ENCODE measurements at regions not wholly inside any gene's neighbourhood (a gene's known extent, or its start where the extent isn't known, plus 50 kb on each side); places are given as distances from the start of the nearest gene placed in this dataset.

DNA sequence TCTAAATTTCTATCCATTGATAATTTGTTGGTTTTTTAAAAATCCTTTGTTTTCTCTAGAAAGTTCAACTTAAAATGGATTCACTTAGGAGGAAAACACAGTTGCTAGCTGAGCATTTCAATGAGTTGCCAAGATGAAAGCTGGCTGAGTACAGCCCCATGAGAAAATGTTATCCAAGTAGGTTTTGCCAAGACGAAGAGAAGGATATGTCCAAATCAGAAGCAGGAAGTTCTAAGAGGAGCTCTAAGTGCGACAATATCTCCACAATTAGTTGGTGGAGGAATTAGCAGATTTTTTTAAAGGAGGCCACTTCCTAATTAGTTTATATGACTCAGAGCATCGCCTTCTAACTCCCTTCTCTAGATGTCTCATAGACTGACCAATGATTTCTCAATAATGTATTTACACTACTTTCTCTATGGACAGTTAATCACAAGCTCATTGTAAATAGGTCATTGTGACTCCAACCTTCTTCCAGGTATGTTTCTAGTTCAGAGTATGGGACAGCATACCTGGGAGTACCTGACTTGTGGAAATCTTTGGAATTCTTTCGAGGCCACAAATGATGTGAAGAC lies 873.3 kb upstream of the SOX9 start:
- no peak for DNase-seq

DNA sequence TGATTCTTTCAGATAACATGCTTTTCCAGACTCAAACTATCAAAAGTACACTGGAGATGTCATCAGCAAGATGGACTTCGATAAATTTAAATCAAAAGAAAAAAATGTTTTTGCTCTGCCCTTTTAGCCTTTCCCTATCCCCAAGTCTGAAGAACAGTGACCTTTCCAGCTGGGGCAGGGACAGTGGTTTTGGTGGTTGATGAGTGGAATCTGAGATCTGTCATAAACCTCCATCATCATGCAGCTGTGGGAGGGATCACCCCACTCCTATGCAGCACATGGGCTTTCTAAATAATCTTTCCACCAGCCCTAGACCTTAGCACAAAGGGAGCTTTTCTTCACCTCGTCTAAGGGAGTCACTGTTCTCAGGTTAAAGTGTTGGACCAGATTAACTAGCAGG lies 869.5 kb upstream of the SOX9 start:
- DNase-seq, result no peak

DNA sequence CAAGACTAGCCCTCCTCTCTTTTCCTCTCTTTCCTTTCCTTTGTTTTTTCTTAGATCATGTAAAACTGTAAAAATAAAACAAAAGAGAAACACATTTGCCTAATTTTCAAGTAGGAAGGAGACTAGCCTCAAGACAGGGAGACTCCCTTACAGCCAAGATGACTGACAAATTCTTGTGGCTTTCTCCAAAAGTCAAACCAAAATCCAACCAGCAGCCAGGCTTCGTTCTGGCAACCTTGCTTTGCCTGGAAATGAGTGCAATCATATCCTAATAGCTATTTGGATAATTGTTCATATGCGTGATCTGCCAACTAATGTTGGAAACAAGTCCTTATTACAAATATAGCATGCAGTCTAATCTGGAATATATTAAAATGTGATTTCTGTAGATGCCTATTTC lies 868.9 kb upstream of the SOX9 start:
- DNase-seq, result no peak

DNA sequence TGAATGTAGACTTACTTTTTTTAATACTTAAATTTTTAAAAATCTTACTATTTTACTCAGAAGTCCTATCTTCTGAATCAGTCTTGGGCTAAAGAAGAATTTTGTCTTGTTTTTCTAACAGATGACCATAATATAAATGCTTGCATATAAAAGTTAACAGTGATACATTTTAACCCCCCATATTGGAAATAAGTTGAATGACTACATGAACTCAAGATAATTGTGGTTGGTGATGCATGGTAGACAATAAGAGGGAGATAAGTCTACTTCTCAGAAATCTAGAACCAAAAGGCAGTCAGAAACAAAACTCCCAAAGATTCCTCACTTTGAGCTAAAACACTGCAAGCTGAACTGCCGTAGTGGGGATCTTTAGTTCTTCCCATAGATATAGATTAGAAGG lies 868.4 kb upstream of the SOX9 start:
- no peak for DNase-seq

DNA sequence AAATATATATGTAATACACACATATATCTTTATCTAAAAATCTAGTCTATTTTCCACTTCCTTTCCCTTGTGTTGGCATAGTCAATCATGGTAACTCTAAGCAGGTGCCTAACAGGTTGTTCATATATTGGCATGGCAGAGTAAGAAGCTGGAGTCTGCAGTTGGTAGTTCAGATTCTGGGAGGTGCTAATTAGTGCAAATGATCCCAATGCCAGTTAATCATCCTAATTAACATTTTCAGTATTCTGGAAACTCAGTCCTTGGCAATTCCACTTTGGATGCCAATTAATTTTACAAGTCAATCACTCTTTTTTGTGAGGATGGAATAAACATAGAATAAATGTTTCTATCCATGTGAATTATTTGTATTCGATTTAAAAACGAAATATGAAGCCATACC lies 863.7 kb upstream of the SOX9 start:
- no peak for DNase-seq

DNA sequence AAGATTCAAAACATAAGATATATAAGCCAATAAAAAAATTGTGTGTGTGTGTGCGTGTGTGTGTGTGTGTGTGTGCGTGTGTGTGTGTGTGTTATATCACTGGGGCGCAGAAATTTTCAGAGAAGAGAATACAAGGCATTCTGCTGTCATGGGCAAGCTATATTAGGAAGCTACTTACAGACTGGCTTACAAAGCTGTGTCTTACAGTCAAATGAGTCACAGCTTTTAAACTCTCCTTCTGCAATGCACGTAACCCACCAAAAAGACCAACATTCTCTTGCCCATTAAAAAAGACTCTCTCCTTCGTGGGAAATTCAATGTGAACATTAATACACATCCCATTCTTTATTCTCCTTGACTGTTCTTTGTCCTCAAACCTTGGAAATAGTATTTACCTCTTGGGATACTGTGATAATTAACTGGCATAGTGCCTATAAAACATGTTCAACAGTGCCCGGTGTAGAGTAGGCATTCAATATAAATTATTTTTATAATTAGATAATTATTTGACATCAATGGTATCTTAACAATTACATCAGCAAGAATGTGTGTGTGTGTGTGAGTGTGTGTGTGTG lies 860.4 kb upstream of the SOX9 start:
- no peak for DNase-seq

DNA sequence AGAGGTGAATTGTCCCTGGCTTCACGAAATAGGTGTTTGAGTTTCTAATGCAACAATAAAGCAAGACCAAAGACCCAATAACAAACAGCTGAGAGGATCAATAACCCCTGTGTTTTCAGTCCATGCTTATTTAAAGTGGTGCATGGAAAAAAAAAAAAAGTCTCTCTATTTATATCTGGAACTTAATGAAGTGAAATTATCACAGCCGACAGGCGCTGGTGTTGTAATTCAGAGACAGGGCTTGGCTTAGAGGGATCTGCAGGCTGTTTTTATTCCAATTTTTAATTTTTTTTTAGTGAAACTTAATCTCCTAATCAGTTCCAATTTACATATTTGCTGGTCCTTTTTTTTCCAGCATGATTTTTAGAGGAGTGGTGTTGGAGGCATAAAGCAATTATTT lies 858.2 kb upstream of the SOX9 start:
- DNase-seq, result no peak

DNA sequence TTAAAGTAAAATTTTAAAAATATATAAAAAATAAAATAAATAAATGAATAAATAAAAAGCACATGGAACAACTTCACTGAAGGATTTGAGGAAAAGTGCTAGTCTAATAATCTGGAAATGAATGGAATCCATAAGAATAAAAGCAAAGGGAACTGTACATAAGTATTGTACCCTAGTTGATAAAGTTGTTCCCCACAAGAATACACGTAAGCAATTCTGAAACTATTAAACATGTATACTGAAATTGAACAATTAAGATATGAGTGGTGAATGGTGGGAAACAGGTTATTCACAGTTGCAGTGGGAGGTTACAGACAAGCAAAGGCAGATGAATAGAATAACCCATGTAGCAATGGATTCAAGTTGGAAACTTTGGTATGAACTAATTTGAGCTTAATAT lies 853.2 kb upstream of the SOX9 start:
- DNase-seq, result no peak

DNA sequence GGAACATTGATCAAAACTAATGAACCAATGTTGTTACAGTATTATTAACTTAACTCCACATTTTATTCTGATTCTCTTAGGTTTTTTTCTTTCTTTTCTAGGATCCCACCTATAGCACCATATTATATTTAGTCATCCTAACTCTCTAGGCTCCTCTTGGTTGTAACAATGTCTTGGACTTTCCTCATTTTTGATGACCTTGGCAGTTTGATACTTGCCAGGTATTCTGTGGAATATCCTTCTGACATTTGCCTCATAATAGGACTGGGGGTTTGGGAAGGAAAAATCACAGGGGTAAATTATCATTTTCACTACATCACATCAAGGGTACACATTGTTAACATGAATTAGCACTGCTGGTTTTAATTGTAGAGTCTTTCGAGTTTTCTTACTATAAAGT lies 851.6 kb upstream of the SOX9 start:
- no peak for DNase-seq

DNA sequence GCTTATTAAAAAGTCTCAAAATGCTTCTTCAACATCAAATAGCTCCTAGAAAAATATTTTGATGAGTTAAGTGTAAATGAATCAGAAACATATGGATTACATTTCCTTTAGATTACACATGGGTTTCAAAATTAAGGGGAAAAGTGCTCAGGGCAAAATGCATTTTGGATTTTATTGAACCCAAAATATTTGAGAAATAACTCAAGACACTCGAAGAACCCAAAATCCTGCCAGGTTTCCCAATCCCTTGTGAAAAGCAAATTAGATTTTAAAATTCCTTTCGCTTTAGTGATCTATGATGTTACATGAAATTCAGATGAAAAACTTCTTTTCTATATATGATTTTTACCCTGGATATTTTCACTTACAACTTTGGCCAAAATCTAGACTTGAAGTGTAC lies 847.4 kb upstream of the SOX9 start:
- DNase-seq, result no peak

DNA sequence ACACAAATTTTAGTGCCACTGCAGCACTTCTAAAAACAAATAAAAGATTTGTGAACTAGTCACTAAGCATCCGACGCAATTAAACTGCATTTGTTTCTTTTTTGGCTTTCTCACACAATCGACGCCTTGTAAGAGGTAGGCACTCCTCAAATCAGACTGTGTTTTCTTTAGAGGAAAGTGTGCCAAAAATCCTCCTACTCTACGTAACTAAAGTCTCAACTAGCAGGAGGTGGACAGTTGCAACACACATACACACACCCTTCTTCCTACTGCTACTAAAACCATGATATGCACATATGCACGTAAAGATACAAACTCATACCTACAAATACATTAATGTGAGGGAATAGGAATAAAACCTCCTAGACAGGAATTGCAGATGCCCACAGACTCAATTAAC lies 844.7 kb upstream of the SOX9 start:
- no peak for DNase-seq

DNA sequence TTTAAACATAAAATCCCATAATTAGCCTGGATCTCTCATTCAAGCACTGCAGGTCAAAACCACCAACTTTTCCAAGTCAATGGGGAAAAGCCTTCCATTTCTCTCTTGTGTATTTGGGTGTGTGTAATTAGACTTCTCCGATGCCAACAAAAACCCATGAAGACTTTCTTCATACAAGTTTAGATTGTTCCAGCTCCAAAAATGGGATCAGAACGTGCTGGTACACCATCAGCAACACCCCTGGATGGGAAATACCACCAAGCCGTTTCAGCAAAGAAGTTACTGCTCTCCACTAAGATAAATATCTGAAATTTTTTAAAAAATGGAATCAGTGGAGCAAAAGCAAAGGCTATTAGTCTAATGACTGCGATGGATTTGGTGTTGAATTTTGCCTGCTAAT lies 837.3 kb upstream of the SOX9 start:
- DNase-seq, result no peak

DNA sequence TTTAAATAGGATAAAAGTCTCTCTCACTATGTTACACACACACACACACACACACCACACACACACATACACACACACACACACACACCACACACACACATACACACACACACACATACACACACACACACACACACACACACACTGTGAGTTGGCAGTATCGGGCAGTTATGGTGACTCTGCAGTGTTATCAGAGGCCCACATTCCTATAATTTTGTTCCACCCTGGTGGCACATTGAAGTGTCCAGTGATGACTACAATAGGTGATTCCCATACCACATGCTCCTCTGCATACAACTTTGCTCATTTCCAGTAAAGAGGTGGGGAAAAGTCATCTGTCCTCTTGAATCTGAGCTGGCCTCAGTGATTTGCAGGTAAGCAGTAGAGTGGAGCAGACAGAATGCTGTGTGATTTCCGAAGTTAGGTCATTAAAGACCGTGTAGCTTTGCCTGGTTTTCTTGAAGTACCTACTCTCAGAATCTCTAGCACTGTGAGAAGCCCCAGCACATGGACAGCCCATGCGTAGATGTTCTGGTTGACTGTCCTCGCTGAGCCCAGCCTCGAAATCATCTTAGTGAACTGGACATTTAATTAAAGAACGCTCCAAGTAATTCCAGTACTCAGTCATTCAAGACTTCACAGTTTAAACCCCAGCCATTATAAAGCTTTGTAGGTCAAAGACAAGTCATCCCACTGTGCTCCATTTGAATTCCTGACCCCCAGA lies 836.6 kb upstream of the SOX9 start:
- DNase-seq, result no peak

DNA sequence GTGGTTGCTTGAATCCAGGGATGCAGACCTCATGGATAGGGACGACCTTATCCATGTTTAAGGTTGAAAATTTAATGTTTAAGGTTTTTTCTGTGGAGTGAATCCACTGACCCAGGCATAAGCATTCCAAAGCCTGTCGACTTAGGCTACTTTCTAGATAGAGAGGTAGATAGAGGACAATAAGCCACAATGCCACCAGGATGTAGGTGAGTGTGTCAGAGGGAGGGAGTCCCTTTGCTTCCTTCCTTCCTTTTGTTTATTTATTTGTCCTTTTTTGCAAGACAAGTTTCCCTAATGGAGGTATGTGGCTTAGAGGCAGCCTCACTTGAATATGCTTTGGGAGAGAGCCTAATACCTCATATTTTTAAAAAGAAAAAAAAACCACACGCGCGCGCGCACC lies 834.2 kb upstream of the SOX9 start:
- DNase-seq, result no peak

DNA sequence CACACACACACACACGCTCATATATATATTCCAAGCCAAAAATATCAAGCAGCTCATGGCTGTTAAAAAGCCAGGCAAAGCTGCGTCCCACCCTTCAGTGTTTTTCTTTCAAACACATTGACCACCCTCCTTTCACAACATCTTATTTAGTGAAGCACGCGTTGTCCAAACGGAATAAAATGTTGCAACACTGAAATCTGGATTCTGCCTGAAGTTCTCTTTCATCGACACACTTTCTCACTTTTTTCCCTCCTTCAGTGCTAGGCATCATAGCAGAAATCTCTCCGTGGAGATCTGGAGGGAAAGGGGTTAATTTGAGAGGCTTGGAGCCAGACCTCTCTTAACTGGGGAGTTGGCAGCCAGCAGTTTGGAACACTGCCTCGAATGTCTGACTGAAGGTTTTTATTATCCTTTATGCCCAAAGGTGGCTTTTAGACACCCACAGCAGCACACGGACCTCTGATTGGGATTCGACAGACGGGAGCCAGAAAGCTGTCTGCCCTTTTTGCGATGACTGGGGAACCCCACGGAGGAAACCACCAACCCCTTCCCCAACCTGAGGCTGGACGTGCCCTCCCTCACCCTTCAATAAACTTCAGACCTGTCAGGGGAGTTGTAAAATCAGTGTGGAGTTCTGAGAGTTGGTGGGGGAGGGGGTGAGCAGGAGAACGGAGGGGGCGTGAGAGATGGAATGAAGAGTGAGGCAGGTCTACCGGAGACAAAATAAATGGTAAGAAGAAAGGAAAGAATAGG lies 833.6 kb upstream of the SOX9 start:
- no peak for DNase-seq

DNA sequence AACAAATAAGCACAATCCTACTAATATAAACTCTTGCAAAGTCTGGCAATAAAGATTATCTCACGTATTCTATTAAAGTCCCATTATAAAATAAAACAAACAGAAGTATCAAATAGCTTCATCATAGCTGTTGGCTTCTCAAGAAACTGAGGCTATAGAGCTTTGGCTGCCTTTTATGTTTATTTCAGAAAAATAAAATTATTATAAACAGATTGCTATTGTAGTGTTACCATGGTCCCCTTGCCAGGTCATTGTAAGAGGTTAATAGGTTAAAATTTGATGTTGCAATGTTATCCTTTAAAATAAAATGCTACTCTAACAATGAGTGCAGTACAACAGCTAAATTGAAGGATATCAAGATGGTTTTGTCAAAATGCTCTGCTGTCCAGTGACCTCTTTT lies 828.8 kb upstream of the SOX9 start:
- DNase-seq, result no peak

DNA sequence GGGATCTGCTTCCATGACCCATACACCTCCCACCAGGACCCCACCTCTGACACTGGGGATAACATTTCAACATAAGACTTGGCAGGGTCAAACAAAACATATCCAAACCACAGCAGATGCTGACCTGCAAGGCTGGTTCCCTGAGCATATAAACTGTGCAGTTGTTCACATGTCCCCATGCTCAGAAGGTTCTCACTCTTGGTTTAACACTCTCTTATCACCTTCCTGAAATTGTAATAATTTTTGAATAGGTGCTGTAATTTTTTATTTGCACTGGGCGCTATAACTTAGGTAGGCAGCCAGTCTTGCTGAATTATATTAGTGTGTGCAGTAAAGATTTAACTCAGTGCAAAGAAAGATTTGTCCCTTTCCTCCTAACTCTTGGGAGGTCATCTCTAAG lies 824.8 kb upstream of the SOX9 start:
- no peak for DNase-seq

DNA sequence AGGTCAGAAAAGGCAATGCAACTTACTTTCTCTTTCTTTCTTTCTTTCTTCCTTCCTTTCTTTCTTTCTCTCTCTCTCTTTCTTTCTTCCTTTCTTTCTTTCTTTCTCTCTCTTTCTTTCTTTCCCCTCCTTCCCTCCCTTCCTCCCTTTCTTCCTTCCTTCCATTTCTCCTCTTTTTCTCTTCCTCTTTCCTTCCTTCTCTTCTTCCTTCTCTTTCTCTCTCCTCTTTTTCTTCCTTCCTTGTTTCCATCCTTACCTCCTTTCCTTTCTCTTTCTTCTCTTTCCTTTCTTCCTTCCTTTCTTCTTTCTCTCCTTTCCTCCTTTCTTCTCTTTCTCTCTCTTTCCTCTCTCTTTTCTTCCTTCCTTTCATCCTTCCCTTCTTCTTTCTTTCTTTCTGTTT lies 819.8 kb upstream of the SOX9 start:
- no peak for DNase-seq

DNA sequence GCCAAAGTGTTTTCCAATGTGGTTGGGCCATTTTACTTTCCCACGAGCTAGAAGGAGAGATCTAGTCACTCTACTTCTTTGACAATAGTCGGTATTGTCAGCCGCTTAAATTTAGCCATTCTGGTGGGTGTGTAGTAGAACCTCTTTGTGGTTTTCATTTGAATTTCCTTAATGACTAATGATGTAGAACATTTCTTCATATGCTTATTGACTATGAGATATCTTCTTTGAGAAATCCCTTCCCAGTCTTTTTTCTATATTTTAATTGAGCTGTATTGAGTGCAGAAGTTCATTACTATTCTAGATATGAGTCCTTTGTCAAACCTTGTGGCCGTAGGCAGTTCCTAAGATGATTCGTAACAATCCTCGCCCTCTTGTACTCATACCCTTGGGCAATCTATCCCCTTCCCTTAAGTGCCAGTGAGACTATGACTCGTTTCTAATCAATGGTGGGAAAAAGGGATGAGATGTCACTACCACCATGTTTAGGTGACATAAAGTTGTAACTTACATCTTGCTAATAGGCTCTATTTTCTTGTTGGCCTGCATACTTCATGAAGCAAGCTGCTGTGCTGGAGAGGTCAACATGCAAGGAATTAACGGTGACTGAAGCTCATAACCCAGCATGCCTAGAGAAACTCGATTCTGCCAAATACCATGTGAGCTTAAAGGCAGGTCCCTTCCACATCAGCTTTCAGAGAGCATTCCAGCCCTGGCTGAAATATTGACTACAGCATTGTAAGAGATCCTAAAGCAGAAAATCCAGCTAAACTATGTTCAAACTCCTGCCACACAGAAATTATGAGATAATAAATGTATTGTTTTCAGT lies 817.9 kb upstream of the SOX9 start:
- no peak for DNase-seq

DNA sequence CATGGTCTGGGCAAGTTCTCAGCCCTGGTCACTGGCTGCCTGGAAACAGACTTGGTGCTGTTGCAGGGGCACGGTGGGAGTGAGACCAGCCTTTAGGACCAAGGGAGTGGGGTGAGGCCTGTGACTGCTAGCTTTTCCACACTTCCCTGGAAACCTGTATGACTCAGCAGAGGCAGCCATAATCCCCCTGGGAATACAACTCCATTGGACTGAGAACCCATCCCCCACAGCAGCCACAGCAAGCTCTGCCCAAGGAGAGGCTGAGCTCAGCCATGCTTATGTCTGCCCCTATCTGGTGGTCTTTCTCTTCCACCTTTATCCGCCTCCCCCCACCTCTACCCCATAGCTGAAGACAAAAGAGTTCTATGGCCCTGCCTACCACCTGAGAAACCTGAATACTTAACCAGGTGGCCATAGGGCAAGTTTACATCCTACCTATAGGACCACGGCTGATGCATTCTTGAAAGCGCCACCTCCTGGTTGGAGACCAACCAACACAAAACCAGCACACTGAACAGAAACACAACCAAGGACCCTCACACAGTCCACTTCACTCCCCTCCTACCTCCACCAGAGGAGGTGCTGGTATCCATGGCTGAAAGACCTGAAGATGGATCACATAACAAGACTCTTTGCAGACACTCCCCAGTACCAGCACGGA lies 816.2 kb upstream of the SOX9 start:
- DNase-seq, result no peak

DNA sequence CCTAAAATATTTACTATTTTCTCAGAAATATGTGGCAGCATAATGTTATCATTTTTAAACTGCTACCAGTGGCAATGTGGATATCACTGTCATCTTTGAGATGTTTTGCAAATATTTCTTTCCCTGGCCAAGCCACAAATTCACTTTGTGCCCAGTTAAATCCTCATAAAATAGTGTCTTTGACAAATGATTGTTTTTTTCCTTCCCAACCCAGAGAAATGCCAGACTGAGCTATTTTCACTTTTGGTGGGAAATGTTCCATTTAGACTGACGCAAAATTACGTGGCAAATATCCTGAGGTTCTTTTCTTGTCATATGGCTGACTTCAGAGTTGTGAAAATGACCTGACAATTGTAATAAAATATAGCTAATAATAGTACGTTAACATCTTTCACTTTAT lies 807.0 kb upstream of the SOX9 start:
- no peak for DNase-seq

DNA sequence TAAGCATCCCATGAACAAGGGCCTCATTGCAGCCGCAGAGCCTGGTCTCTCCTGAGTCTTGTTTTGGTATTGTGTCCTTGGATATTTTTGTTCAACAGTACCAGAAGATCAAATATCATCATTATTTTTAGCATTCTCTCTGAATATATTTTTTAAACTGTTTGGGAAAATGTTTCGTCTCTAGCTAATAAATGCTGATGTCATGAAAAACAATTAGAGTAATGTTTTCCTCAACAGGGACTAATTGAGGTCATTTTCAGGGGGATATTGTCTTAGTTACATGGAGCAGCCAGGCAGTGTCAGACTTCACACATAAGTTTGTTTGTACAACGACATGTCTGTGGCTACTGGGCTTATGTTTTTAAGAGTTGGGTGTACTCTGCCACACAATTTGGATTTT lies 805.3 kb upstream of the SOX9 start:
- no peak for DNase-seq

All from stimulated activated CD8-positive, alpha-beta memory T cell treated with anti-CD3 and anti-CD28 coated beads, Interleukin-4, amount 100 ng/mL, for 48 hours (primary cell).